Activated naive CD8-positive, alpha-beta T cell treated with anti-CD3 and anti-CD28 coated beads, Interleukin-2, amount 50 U/mL, for 16 hours (primary cell): ENCODE measurements at regions not wholly inside any gene's neighbourhood (a gene's known extent, or its start where the extent isn't known, plus 50 kb on each side); places are given as distances from the start of the nearest gene placed in this dataset.

ENCODE experiments used
- DNase-seq: peaks from one replicate; pipeline ENCODE4 v3.0.0-alpha.2; 2020; ENCODE audit warnings: low read depth, low spot score

GRCh38 chr6:104095661-104096416 lies 763.9 kb downstream of the HACE1 start:
- DNase-seq = no peak

DNA sequence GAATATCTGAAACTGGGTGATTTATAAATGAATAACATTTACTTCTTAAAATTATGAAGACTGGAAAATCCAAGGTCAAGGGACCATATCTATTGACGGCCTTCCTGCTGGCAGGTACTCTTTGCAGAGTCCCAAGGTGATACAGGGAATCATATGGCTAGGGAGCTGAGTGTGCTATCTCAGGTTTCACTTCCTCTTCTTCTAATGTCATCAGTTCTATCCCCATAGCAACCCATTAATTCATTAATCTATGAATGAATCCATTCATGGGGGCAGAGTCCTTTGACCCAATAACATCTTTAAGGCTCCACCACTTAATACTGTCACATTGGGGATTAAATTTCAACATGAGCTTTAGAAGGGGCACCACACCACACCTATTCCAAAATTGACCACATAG lies 772.0 kb downstream of the HACE1 start:
- DNase-seq = no peak

GRCh38 chr6:104068281-104068680 lies 791.4 kb downstream of the HACE1 start:
- no peak for DNase-seq

- no peak for DNase-seq
Measured at GRCh38 chr6:104064876-104065275, 794.8 kb downstream of the HACE1 start.

DNA sequence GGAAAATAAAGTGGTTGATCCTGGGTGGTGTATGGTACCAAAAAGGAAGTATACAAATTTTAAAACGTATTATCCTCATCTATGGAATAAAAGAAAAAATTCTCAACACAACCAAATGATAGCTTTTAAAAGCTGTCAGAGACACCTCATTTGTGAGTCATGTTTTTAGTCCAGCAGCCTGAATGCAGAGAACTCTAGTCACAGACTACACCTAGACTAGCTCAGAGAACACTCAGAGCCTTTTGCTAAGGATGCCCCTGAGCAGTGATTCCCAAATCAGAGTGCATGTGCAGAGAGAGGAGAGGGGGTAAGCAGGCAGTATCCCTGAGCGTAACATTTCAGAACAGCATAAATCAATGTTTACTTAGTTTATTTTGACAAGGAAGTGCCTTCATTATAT lies 809.3 kb downstream of the HACE1 start:
- DNase-seq = no peak

DNA sequence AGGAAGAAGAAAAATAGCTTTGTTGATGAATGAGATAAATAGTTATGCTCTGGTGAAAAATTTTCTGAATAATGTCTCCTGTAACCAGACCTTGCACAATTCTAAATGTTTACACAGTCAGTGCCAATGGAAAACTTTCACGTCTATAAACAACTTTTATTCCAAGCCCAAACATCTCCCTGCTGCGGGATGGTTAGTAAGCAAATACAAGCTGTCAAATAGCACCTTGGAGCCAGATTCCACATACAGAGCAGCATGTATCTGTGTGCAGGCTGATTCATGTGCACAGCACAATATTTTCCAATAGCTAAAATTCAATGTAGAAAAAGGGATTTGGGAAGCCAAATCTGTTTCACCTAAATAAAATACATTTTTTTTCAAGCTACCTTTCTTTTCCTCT lies 813.3 kb downstream of the HACE1 start:
- no peak for DNase-seq

GRCh38 chr6:104031346-104031745 lies 828.4 kb downstream of the HACE1 start:
- no peak for DNase-seq

GRCh38 chr6:104022126-104022525 lies 837.6 kb downstream of the HACE1 start:
- DNase-seq = no peak

- DNase-seq = no peak
Measured at GRCh38 chr6:104019075-104019753, 840.5 kb downstream of the HACE1 start.

DNA sequence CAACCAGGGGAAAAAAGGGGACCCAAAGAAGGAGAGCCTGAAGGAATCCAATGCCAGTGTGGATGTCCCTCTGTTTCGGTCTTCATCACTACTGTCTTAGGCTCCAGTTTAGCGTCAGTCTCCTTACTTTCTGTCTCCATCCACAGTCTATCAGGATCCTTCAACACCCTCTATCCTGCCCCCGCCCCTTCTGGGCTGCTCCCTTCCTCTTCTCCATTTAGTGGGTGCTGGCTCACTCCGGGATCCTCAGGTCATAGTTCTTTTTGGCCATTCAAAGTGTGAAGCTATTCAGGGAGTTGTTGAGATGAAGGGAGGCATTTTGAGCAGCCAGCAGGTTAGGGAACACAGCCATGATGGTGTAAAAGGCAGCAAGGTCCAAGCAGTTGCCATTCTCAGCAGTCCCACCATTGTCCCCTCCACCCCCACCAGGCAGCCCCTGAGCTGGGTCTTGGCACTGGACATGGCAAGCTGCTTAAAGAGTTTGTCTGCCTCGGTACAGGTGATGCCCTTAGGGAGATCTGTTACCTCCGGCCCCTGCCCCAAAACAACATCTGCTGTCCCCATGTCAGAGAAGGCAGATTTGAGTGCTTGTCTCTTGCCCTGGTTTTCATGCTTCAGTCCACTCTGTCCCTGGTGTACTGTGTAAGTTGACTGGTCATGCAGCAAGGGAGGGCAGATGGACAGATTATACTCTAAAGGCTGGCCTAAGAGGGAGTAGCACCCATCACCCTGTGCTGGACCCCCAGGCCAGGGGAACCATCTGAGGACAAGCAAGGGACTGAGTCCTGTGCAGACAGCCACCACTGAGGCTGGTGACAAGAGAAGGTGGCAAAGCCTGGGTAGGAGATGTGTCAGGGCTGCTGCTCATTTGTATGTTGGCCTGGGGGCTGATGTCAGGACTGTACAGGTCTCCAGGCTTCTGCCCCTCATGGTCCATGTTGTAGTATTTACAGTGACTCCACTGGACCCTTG lies 842.0 kb downstream of the HACE1 start:
- no peak for DNase-seq

DNA sequence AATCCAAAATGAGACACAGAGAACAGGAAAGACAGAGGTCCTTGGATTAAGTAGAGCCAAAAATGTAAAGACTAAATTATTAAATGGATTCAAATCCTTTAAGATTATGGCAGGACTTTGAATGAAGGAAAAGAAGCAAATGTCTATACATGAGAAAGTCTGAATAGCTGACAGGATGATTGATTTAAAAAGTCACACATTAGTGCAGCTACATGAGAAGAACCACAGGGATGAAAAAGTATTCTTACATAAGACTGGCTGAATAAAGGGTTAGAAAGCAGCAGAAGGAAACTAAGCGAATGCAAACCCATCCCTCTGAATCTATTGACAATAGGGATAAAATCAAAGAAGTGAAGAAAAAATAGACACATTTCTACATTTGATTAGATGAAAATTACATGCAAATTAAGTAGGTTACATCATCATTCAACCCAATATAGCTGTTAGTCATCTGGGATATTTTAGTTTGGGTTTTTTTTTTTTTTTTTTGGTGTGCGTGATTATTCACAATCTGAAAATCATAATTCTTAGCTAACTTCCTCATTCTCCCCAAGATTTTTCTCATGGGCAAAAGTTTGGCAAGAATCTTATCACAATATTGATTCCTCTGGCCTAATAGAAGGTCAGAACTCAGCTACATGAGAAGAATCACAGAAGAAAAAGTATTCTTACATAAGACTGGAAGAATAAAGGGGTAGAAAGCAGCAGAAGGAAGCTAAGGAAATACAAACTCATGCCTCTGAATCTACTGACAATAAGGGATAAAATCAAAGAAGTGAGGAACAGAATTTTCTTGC lies 845.4 kb downstream of the HACE1 start:
- no peak for DNase-seq

GRCh38 chr6:104013312-104013971 lies 846.3 kb downstream of the HACE1 start:
- no peak for DNase-seq

- no peak for DNase-seq
Measured at GRCh38 chr6:104010897-104011296, 848.8 kb downstream of the HACE1 start.

DNA sequence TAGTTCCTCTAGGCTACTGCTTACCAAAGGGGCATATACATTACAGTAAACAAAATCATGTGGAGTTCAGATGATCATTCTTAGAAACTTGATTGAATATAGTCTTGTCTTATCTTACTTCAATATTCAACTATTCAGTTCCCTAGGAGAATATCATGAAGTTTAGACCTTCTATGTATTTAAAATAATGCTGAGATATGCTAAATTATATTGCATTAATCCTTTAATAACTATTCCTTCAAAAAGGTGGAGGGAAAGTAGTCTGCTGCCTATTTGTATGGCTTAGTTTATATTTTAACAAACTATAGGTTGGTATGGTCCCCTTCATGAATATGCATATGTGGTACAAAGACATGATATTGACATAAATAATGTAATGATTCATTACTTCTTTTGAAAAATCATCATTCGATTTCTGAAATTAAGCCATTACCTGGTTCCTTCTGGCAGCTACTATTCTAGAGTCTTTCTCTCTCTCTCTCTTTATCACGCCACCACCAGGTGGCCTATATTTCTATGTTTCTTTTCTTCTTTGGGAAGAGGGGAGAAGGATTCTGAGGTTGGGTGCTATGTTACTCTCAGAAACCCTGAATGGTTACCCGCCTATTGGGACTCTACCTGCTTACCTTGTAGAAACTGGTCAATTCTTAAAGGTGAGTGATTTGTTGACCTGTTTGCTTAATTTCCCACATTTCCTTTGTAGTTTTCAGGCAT lies 855.8 kb downstream of the HACE1 start:
- no peak for DNase-seq

DNA sequence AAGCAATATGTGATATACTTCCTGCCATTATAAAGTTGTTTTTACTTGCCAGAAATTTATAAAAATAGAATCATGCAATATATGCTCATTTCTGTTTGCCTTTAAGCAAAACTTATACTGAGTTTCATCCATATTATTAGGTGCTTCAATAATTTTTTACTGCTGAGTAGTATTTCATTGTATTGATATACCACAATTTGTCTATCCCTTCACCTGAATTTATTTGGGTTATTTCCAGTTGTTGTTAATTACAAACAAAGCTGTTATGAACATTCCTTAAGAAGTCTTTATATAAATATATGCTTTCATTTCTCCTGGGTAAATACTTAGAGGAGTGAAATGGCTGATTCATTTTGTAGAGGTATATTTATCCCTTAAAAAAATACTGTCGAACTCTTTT lies 864.1 kb downstream of the HACE1 start:
- DNase-seq = no peak

DNA sequence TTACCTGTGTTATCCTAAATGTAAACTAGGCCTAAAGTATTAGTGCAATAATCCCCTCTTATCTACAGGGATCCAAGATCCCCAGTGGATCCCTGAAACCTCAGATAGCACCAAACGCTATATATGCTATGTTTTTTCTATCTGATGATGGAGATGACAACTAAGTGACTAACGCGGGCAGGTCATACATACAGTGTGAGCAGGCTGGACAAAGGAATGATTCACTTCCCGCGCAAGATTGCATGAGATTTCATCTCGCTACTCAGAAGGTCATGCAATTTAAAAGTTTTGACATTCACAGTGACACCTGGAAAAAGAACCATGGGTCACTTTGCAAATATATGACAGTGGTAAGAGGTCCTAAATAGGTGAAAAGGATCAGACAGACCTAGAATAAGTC lies 875.9 kb downstream of the HACE1 start:
- no peak for DNase-seq

- no peak for DNase-seq
Measured at GRCh38 chr6:103983011-103983410, 876.7 kb downstream of the HACE1 start.

DNA sequence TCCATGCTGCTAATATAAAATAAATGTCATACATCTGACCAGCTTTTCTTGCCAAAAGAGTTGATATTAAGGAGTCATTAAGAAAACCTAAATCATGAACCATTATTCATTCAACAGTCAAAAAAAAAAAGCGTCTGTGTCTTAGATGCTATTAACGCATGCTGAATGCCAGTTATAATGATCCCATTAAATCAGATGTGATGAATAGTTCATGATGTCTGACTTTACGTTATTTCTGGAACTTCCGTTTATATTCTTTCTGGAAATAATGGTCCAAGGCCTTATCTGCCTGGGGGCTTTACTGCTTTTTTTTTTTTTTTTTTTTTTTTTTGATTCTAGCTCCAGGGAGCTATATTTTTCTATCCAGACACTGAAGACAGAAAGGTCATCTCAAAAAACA lies 877.1 kb downstream of the HACE1 start:
- DNase-seq = no peak

GRCh38 chr6:103979308-103979707 lies 880.4 kb downstream of the HACE1 start:
- DNase-seq = no peak

DNA sequence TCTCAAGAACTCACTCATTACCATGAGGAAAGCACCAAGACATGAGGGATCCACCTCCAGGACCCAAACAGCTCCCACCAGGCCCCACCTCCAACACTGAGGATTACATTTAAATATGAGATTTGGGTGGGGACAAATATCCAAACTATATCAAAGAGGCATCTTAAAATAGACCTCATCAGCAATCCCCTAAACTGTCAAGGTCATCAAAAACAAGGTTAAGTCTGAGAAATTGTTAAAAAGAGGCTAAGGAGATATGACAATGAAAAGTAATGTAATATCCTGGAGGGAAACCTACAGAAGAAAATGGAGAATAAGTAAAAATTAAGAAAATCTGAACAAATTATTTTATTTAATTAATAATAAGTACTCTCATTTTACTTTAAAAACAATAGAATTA lies 922.3 kb downstream of the HACE1 start:
- no peak for DNase-seq
